CD4-positive, alpha-beta T cell (primary cell): ENCODE measurements at regions not wholly inside any gene's neighbourhood (a gene's known extent, or its start where the extent isn't known, plus 50 kb on each side); places are given as distances from the start of the nearest gene placed in this dataset.

Experiments
- ATAC-seq: fragments of 200-7000 bp; cut with Tn5 transposase; one replicate; pipeline ENCODE4 v1.10.0; 2022; ENCODE audit warnings: mild to moderate bottlenecking; ENCODE audit not compliant: poor library complexity
- CTCF ChIA-PET: fragments of 350-600 bp; sonication (Branson Sonifier 250); formaldehyde crosslinking; loops from one replicate; lab custom pipeline; 2021; ENCODE audit warnings: antibody characterized with exemption, inconsistent platforms; lab: Charles Lee
- POLR2A ChIA-PET: fragments of 350-600 bp; sonication (Branson Sonifier 250); formaldehyde crosslinking; loops from one replicate; lab custom pipeline; 2021; ENCODE audit warnings: antibody characterized with exemption, inconsistent platforms; lab: Charles Lee
- DNase-seq, 14 experiments: peaks; one replicate each; pipeline ENCODE4 v3.0.0-alpha.2; 2013 to 2020; ENCODE audit warnings: mixed read lengths in 2 of 14
- H3K27ac ChIP-seq, 2 donors: one replicate each; pipeline versions ENCODE4 v1.5.1 to v1.7.0; 2013; ENCODE audit warnings: low read length in 2 of 2, low read depth in 1 of 2, mild to moderate bottlenecking in 1 of 2
- H3K27me3 ChIP-seq, 2 experiments: 1 replicate in 1 of 2; 2 replicates in 1 of 2; pipeline versions ENCODE4 v1.6.1 to v1.7.0; 2013; ENCODE audit warnings: low read length in 2 of 2, control low read depth in 1 of 2, mild to moderate bottlenecking in 1 of 2, moderate library complexity in 1 of 2; ENCODE audit not compliant: insufficient read depth in 2 of 2, control insufficient read depth in 1 of 2
- H3K36me3 ChIP-seq: one replicate; pipeline ENCODE4 v1.6.1; 2013; ENCODE audit warnings: low read length, control low read depth; ENCODE audit not compliant: insufficient read depth
- H3K4me1 ChIP-seq: one replicate; pipeline ENCODE4 v1.6.1; 2013; ENCODE audit warnings: low read length, control low read depth; ENCODE audit not compliant: insufficient read depth
- H3K4me3 ChIP-seq: one replicate; pipeline ENCODE4 v1.5.1; 2013; ENCODE audit warnings: mild to moderate bottlenecking, low read length, moderate library complexity
- H3K9me3 ChIP-seq, 2 experiments: 1 replicate in 1 of 2; 2 replicates in 1 of 2; pipeline versions ENCODE4 v1.6.1 to v1.7.0; 2013; ENCODE audit warnings: low read length in 2 of 2, mild to moderate bottlenecking in 2 of 2, control low read depth in 1 of 2, moderate library complexity in 1 of 2; ENCODE audit not compliant: control insufficient read depth in 1 of 2, insufficient read depth in 1 of 2
- H3K27ac Mint-ChIP-seq: one replicate; pipeline ENCODE4 v1.8.0; 2020; ENCODE audit warnings: mixed read lengths
- H3K27me3 Mint-ChIP-seq: one replicate; pipeline ENCODE4 v1.8.0; 2021; ENCODE audit warnings: mixed read lengths
- H3K36me3 Mint-ChIP-seq: one replicate; pipeline ENCODE4 v1.8.0; 2021; ENCODE audit warnings: low read depth, mixed read lengths
- H3K4me1 Mint-ChIP-seq: one replicate; pipeline ENCODE4 v1.8.0; 2021; ENCODE audit warnings: low read depth, mixed read lengths
- H3K4me3 Mint-ChIP-seq: one replicate; pipeline ENCODE4 v1.8.0; 2020; ENCODE audit warnings: mild to moderate bottlenecking, mixed read lengths
- H3K9me3 Mint-ChIP-seq: one replicate; pipeline ENCODE4 v1.8.0; 2020; ENCODE audit warnings: mixed read lengths
- intact Hi-C, 2 experiments: fragments of 100-400 bp; cut with DNase I in 1 of 2; cut with micrococcal nuclease in 1 of 2; formaldehyde crosslinking; loops; one replicate each; pipeline versions ENCODE4 v1.15.1 to v1.9.0; 2023 to 2025; cut with DNase I, micrococcal nuclease
- TF ChIP-seq, protein P1 (sequence below): fragments of 200-600 bp; IDR thresholded peaks from one replicate; pipeline ENCODE4 v1.8.0; 2022; ENCODE audit warnings: antibody characterized with exemption, mild to moderate bottlenecking

DNA sequence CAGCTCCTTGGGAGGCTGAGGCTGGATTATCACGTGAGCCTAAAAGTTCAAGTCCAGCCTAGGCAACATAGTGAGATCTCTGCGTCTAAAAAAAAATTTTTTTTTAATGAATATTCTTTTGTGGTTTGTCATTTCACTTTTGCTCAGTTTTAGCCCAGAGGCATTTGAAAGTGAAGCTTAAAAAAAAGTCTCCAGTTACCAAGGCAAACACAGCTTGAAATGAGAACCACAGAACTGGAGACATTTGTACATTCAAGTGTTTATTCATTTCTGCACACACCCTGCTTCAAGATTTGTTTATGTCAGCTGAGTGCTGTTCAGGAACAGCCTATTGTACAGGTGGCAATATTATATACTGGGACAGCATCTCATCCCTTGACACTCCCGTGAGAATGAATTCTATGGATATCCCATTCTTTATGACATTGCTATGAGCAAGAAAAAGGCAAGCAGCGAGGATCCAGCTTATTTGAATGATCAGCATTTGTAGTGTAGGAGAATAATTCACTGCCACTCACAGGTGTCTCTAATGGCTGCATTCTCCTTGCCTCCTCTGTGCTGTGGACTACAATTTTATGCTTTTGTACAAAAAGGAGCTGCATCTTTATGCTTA is 444.8 kb upstream of the GRM7 start:
- Mint-ChIP-seq H3K9me3 (peaks cover 2% of the 10 kb centered on the region), H3K4me3 (no peak overlapping the region), H3K27me3 (no peaks in the 10 kb centered on the region), H3K36me3 (no peaks in the 10 kb centered on the region), H3K4me1 (no peaks in the 10 kb centered on the region), H3K27ac (no peak overlapping the region)
- Histone ChIP-seq H3K36me3 (no peaks in the 10 kb centered on the region), H3K9me3 (no peaks in the 10 kb centered on the region), H3K4me1 (no peaks in the 10 kb centered on the region), H3K27me3 (no peaks in the 10 kb centered on the region), H3K27ac (no peak overlapping the region), H3K4me3 (no peak overlapping the region)
- TF ChIP-seq, protein P1, sequence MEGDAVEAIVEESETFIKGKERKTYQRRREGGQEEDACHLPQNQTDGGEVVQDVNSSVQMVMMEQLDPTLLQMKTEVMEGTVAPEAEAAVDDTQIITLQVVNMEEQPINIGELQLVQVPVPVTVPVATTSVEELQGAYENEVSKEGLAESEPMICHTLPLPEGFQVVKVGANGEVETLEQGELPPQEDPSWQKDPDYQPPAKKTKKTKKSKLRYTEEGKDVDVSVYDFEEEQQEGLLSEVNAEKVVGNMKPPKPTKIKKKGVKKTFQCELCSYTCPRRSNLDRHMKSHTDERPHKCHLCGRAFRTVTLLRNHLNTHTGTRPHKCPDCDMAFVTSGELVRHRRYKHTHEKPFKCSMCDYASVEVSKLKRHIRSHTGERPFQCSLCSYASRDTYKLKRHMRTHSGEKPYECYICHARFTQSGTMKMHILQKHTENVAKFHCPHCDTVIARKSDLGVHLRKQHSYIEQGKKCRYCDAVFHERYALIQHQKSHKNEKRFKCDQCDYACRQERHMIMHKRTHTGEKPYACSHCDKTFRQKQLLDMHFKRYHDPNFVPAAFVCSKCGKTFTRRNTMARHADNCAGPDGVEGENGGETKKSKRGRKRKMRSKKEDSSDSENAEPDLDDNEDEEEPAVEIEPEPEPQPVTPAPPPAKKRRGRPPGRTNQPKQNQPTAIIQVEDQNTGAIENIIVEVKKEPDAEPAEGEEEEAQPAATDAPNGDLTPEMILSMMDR = no peak
- ATAC-seq = no peak
- ChIA-PET POLR2A (no interaction called here), CTCF (no interaction called here)
- intact Hi-C loops = no loop called here
- no peak for DNase-seq

DNA sequence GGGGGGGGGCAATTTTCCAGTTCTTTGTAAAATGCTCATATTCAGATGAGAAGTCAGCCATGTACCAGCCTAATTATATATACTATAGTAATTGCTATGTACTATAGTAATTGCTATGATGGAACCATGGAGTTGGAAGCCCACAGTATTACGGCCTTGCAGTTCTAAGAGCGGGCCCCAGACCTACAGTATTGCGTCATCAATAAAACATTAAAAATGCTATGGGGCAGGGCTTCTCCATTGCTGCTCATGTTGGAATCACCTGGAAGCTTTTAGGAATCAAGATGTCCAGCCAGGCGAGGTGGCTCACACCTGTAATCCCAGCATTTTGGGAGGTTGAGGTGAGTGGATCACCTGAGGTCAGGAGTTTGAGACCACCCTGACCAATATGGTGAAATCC is 443.7 kb upstream of the GRM7 start:
- H3K27me3 Mint-ChIP-seq = no peaks in the 10 kb centered on the region
- no peak overlapping the region for H3K4me3 Mint-ChIP-seq
- DNase-seq = no peak
- no peaks in the 10 kb centered on the region for H3K4me1 Mint-ChIP-seq
- H3K36me3 ChIP-seq = no peaks in the 10 kb centered on the region
- ChIA-PET CTCF (no interaction called here), POLR2A (no interaction called here)
- no peak overlapping the region for H3K4me3 ChIP-seq
- intact Hi-C loops = no loop called here
- no peaks in the 10 kb centered on the region for H3K36me3 Mint-ChIP-seq
- no peak overlapping the region for H3K27ac ChIP-seq
- ATAC-seq = no peak
- H3K27ac Mint-ChIP-seq = no peak overlapping the region
- no peaks in the 10 kb centered on the region for H3K9me3 ChIP-seq
- H3K9me3 Mint-ChIP-seq = peaks cover 2% of the 10 kb centered on the region
- H3K4me1 ChIP-seq = no peaks in the 10 kb centered on the region
- no peaks in the 10 kb centered on the region for H3K27me3 ChIP-seq
- TF ChIP-seq, protein P1 = no peak

DNA sequence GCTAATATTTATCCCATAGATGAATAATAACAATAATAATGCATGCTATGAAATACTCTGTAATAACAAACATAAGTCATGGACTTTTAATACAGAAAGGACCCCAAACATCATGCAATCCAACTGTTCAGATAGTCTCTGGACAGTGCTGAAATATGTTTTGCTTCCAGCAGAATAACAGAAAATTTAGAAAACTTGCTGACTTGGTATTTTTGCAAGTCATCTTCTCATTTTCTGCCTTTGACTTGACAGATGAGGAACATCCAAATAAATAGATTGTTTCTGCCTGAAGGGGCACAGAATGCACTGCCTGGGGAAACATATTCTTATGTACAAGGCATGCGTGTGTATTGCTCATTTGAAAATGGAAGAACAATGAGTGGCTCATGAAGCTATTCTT is 442.4 kb upstream of the GRM7 start:
- Histone ChIP-seq H3K4me1 (no peaks in the 10 kb centered on the region), H3K4me3 (no peak overlapping the region), H3K9me3 (no peaks in the 10 kb centered on the region), H3K27me3 (no peaks in the 10 kb centered on the region), H3K27ac (no peak overlapping the region), H3K36me3 (no peaks in the 10 kb centered on the region)
- ChIA-PET CTCF (no interaction called here), POLR2A (no interaction called here)
- DNase-seq (no peak), ATAC-seq (no peak)
- Mint-ChIP-seq H3K4me1 (no peaks in the 10 kb centered on the region), H3K27me3 (no peaks in the 10 kb centered on the region), H3K36me3 (no peaks in the 10 kb centered on the region), H3K27ac (no peak overlapping the region), H3K4me3 (no peak overlapping the region), H3K9me3 (peaks cover 6% of the 10 kb centered on the region)
- TF ChIP-seq, protein P1 = no peak
- intact Hi-C loops = no loop called here
